Body of pancreas (tissue), 4 donors: ENCODE measurements at regions not wholly inside any gene's neighbourhood (a gene's known extent, or its start where the extent isn't known, plus 50 kb on each side); places are given as distances from the start of the nearest gene placed in this dataset.

Source experiments
- CTCF ChIP-seq, 7 experiments: fragments of 450-650 bp in 4 of 7; fragments of 200-600 bp in 3 of 7; sonication (generic) in 3 of 7; IDR thresholded peaks; one replicate each; pipeline ENCODE4 v1.5.1; 2016 to 2019; ENCODE audit warnings: antibody characterized with exemption in 7 of 7
- POLR2A ChIP-seq, 3 donors: fragments of 450-650 bp; IDR thresholded peaks; one replicate each; pipeline ENCODE4 v1.6.1; 2016; ENCODE audit warnings: antibody characterized with exemption in 3 of 3, mild to moderate bottlenecking in 2 of 3

GRCh38 chrX:552496-552895, 78.1 kb upstream of the SHOX start:
- no peak for TF ChIP-seq POLR2A (IDR thresholded peaks at IDR 0.05)
- TF ChIP-seq CTCF (IDR thresholded peaks at IDR 0.05): no peak
